ENCODE measurements at regions not wholly inside any gene's neighbourhood (a gene's known extent, or its start where the extent isn't known, plus 50 kb on each side); places are given as distances from the start of the nearest gene placed in this dataset.

DNA sequence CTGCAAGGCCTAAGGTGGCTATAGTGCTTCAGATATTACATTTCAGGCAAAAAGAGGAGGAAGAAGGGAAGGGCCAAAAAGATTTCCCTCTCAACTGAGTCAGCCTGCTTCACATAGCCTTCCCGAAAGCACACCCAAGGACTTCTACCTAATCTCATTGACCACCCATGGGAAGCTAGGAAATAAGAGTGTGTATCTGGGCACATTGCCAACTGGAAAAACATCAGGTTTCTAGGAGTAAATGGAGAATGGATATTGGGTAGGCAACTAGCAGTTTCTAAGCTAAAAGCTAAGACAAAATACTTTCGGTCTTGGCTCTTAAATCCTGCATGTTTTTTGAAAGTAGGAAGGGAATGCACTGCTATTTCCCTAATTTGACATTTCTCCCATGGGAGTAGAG lies 221.7 kb upstream of the GRIP1 start:
- H4K12ac ChIP-seq (ENCODE audit: low read depth, low read length), result no peak overlapping the region
- H2BK12ac ChIP-seq (ENCODE audit: low read length), result no peak overlapping the region
- no peak overlapping the region for H3K9ac ChIP-seq (ENCODE audit: low read length)
- no CpG with 5 or more reads among the region's 2 CpGs for WGBS (ENCODE audit: extremely low coverage, insufficient coverage, insufficient read length)
- H4K8ac ChIP-seq (ENCODE audit: low read depth, low read length), result no peak overlapping the region
- no peak overlapping the region for H2BK120ac ChIP-seq (ENCODE audit: insufficient read depth, low read length, poor library complexity)
- H3K4ac ChIP-seq (ENCODE audit: low read depth, low read length), result no peak overlapping the region
- no peak overlapping the region for H3K4me3 ChIP-seq (ENCODE audit: low read depth, low read length)
- DNase-seq, result no peak
- no peak overlapping the region for H4K91ac ChIP-seq (ENCODE audit: low read depth, low read length)
- no peak overlapping the region for H2BK5ac ChIP-seq (ENCODE audit: low read depth, low read length, poor library complexity)
- peaks cover 2 to 6% of the 10 kb centered on the region in 2 experiments for H3K4me1 ChIP-seq (ENCODE audit: control insufficient read depth in 1 of 2, insufficient read depth in 2 of 2, low read length in 2 of 2)
- H3K79me2 ChIP-seq (ENCODE audit: control insufficient read depth, insufficient read depth, low read length, poor library complexity), result no peaks in the 10 kb centered on the region
- no peak overlapping the region for H2AK5ac ChIP-seq (ENCODE audit: low read length)
- no peak overlapping the region for H2AFZ ChIP-seq (ENCODE audit: insufficient read depth, low read length, poor library complexity)
- no peaks in the 10 kb centered on the region for H3K27me3 ChIP-seq (ENCODE audit: insufficient read depth, low read length)
- no peaks in the 10 kb centered on the region for H3K9me3 ChIP-seq (ENCODE audit: insufficient read depth, low read depth, low read length)
- no peak overlapping the region for H3K23ac ChIP-seq (ENCODE audit: low read length)
- no peak overlapping the region for H3K14ac ChIP-seq (ENCODE audit: low read length)
- no peaks in the 10 kb centered on the region for H3K36me3 ChIP-seq (ENCODE audit: control insufficient read depth in 1 of 2, insufficient read depth in 2 of 2, low read length in 2 of 2)
- H3K27ac ChIP-seq (ENCODE audit: low read depth, low read length), result no peak overlapping the region
- peaks cover 2% of the 10 kb centered on the region for H3K79me1 ChIP-seq (ENCODE audit: low read length)
- H3K4me2 ChIP-seq (ENCODE audit: low read length), result no peak overlapping the region
- no peak overlapping the region for H3K18ac ChIP-seq (ENCODE audit: low read length)

DNA sequence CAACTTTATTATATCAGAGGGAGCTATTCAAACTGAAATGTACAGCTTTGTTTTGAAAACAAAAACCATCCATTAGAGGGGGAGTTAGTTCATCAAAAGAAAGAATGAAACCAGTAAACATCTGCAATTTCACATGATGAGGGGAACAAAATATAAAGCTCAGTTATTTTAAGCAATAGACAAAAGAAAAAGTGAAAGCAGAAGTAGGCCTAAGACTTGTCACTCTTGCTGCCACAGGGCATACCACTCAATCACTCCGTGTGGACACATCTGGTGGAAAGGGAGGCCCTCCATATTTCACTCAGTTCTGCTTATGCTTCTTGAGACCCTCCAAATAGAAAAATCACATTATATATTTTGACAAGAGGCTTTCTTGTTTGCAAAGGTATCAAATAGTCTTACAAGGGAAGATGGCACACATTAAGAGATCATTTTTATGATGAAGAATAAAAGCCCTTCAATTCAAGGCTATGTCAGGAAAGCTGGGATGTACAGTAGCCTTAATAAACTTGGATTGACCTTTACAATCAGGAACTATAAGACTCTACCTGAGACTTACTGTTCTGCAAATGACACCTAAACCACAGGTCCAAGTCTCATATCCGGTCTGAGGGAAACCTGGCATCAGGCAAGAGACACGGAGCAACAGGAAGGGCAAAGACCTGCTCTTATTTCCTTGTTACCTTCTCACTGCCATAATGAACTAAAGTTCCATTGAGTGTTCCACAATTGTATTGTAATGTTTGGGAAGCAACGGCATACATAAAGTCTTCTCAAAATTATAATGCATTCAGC lies 222.5 kb upstream of the GRIP1 start:
- no CpG with 5 or more reads among the region's 4 CpGs for WGBS (ENCODE audit: extremely low coverage, insufficient coverage, insufficient read length)
- Histone ChIP-seq H3K9ac (ENCODE audit: low read length) (no peak overlapping the region), H4K12ac (ENCODE audit: low read depth, low read length) (no peak overlapping the region), H4K8ac (ENCODE audit: low read depth, low read length) (no peak overlapping the region), H3K79me2 (ENCODE audit: control insufficient read depth, insufficient read depth, low read length, poor library complexity) (no peaks in the 10 kb centered on the region), H3K36me3 (ENCODE audit: control insufficient read depth in 1 of 2, insufficient read depth in 2 of 2, low read length in 2 of 2) (no peaks in the 10 kb centered on the region), H4K91ac (ENCODE audit: low read depth, low read length) (no peak overlapping the region), H2BK12ac (ENCODE audit: low read length) (no peak overlapping the region), H2AK5ac (ENCODE audit: low read length) (no peak overlapping the region), H3K4ac (ENCODE audit: low read depth, low read length) (no peak overlapping the region), H2BK5ac (ENCODE audit: low read depth, low read length, poor library complexity) (no peak overlapping the region), H2AFZ (ENCODE audit: insufficient read depth, low read length, poor library complexity) (no peak overlapping the region), H2BK120ac (ENCODE audit: insufficient read depth, low read length, poor library complexity) (no peak overlapping the region), H3K27ac (ENCODE audit: low read depth, low read length) (no peak overlapping the region), H3K14ac (ENCODE audit: low read length) (no peak overlapping the region), H3K27me3 (ENCODE audit: insufficient read depth, low read length) (no peaks in the 10 kb centered on the region), H3K23ac (ENCODE audit: low read length) (no peak overlapping the region), H3K18ac (ENCODE audit: low read length) (no peak overlapping the region), H3K4me1 (ENCODE audit: control insufficient read depth in 1 of 2, insufficient read depth in 2 of 2, low read length in 2 of 2) (peaks cover 2 to 6% of the 10 kb centered on the region in 2 experiments), H3K79me1 (ENCODE audit: low read length) (peaks cover 2% of the 10 kb centered on the region), H3K4me3 (ENCODE audit: low read depth, low read length) (no peak overlapping the region), H3K4me2 (ENCODE audit: low read length) (no peak overlapping the region), H3K9me3 (ENCODE audit: insufficient read depth, low read depth, low read length) (no peaks in the 10 kb centered on the region)
- DNase-seq, result no peak

DNA sequence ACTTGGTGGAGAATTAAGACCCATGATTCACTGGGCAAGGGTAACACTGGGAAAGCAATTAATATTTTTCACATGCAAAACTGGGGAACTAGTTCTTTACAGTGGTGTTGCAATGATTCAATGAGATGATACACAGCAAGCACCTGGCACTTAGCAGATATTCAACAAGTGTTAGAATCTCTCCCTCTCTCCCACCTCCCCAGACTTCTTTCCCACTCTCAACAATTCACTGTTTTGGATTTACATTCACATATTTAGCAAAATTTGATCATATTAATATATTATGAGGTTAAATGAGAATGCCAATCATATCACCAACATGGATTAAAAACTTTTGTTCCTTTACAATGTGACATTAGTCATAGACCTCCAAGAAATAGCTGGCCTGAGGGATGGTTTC lies 223.1 kb upstream of the GRIP1 start:
- H3K79me2 ChIP-seq (ENCODE audit: control insufficient read depth, insufficient read depth, low read length, poor library complexity), result no peaks in the 10 kb centered on the region
- DNase-seq, result no peak

DNA sequence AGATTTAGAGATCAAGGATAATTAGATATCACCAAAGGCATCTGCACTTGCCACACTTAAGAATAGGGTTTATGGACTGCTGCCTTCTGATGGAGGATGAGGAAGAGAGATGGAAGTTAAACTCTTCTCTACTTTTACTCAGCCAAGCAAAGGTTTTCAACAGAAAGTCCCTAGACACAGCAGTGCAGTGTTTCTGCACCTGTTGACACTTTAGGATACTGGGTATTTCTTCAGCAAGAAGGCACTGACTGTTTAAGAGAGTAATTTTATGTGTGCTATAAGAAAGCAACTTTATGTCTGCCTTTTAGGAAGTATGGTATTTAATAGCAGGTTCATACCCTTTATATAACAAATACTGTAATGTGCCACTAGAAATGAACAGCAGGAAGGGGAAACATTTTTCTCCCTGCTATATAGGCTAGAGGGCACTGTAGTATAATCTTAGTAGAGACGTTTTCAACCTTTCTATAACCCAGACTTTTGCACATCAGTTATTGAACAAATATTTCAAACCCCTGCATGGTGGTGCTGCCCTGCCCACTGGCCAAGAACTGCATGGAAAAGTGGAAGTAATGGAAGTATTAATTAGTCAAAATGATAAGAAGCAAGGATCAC lies 225.0 kb upstream of the GRIP1 start:
- no peak overlapping the region for H2BK120ac ChIP-seq (ENCODE audit: insufficient read depth, low read length, poor library complexity)
- no peaks in the 10 kb centered on the region for H3K27me3 ChIP-seq (ENCODE audit: insufficient read depth, low read length)
- H3K23ac ChIP-seq (ENCODE audit: low read length), result no peak overlapping the region
- no CpG with 5 or more reads among the region's 1 CpG for WGBS (ENCODE audit: extremely low coverage, insufficient coverage, insufficient read length)
- H3K9me3 ChIP-seq (ENCODE audit: insufficient read depth, low read depth, low read length), result no peaks in the 10 kb centered on the region
- no peak overlapping the region for H3K4me2 ChIP-seq (ENCODE audit: low read length)
- H4K91ac ChIP-seq (ENCODE audit: low read depth, low read length), result no peak overlapping the region
- H4K8ac ChIP-seq (ENCODE audit: low read depth, low read length), result no peak overlapping the region
- H3K4ac ChIP-seq (ENCODE audit: low read depth, low read length), result no peak overlapping the region
- peaks cover 0 to 6% of the 10 kb centered on the region in 2 experiments for H3K4me1 ChIP-seq (ENCODE audit: control insufficient read depth in 1 of 2, insufficient read depth in 2 of 2, low read length in 2 of 2)
- no peak overlapping the region for H2AK5ac ChIP-seq (ENCODE audit: low read length)
- no peaks in the 10 kb centered on the region for H3K79me2 ChIP-seq (ENCODE audit: control insufficient read depth, insufficient read depth, low read length, poor library complexity)
- H3K14ac ChIP-seq (ENCODE audit: low read length), result no peak overlapping the region
- no peak overlapping the region for H3K9ac ChIP-seq (ENCODE audit: low read length)
- no peak overlapping the region for H3K18ac ChIP-seq (ENCODE audit: low read length)
- H3K4me3 ChIP-seq (ENCODE audit: low read depth, low read length), result no peak overlapping the region
- H3K27ac ChIP-seq (ENCODE audit: low read depth, low read length), result no peak overlapping the region
- H2AFZ ChIP-seq (ENCODE audit: insufficient read depth, low read length, poor library complexity), result no peak overlapping the region
- peaks cover 2% of the 10 kb centered on the region for H3K79me1 ChIP-seq (ENCODE audit: low read length)
- H3K36me3 ChIP-seq (ENCODE audit: control insufficient read depth in 1 of 2, insufficient read depth in 2 of 2, low read length in 2 of 2), result no peaks in the 10 kb centered on the region
- H4K12ac ChIP-seq (ENCODE audit: low read depth, low read length), result no peak overlapping the region
- no peak overlapping the region for H2BK12ac ChIP-seq (ENCODE audit: low read length)
- H2BK5ac ChIP-seq (ENCODE audit: low read depth, low read length, poor library complexity), result no peak overlapping the region
- DNase-seq, result no peak

More for the DNA sequence above, 223.1 kb upstream of the GRIP1 start:
- Histone ChIP-seq H3K9ac (ENCODE audit: low read length) (no peak overlapping the region), H3K23ac (ENCODE audit: low read length) (no peak overlapping the region), H3K27me3 (ENCODE audit: insufficient read depth, low read length) (no peaks in the 10 kb centered on the region), H2AK5ac (ENCODE audit: low read length) (no peak overlapping the region), H2BK120ac (ENCODE audit: insufficient read depth, low read length, poor library complexity) (no peak overlapping the region), H3K4me1 (ENCODE audit: control insufficient read depth in 1 of 2, insufficient read depth in 2 of 2, low read length in 2 of 2) (peaks cover 2 to 6% of the 10 kb centered on the region in 2 experiments), H3K18ac (ENCODE audit: low read length) (no peak overlapping the region), H3K27ac (ENCODE audit: low read depth, low read length) (no peak overlapping the region), H3K79me1 (ENCODE audit: low read length) (peaks cover 2% of the 10 kb centered on the region), H2BK5ac (ENCODE audit: low read depth, low read length, poor library complexity) (no peak overlapping the region), H4K8ac (ENCODE audit: low read depth, low read length) (no peak overlapping the region), H4K91ac (ENCODE audit: low read depth, low read length) (no peak overlapping the region), H3K14ac (ENCODE audit: low read length) (no peak overlapping the region), H3K9me3 (ENCODE audit: insufficient read depth, low read depth, low read length) (no peaks in the 10 kb centered on the region), H3K36me3 (ENCODE audit: control insufficient read depth in 1 of 2, insufficient read depth in 2 of 2, low read length in 2 of 2) (no peaks in the 10 kb centered on the region), H2BK12ac (ENCODE audit: low read length) (no peak overlapping the region), H3K4me3 (ENCODE audit: low read depth, low read length) (no peak overlapping the region), H3K4ac (ENCODE audit: low read depth, low read length) (no peak overlapping the region), H2AFZ (ENCODE audit: insufficient read depth, low read length, poor library complexity) (no peak overlapping the region), H4K12ac (ENCODE audit: low read depth, low read length) (no peak overlapping the region), H3K4me2 (ENCODE audit: low read length) (no peak overlapping the region)
